NCI-H146 treated with DMSO at 0.1 percent for 48 hours (cell line): ENCODE measurements at regions not wholly inside any gene's neighbourhood (a gene's known extent, or its start where the extent isn't known, plus 50 kb on each side); places are given as distances from the start of the nearest gene placed in this dataset.
"Not testable (repeated sequence)": the region's sequence is repeated elsewhere in the genome, so short reads cannot be mapped to it uniquely, and the experiment has no call there.

Experiments used
- DNase-seq: peaks from one replicate; lab custom pipeline; 2025; ENCODE audit not compliant: unreplicated experiment; lab: John Stamatoyannopoulos, UW

- no peak for DNase-seq
Observed at GRCh38 chr6:106855117-106855516, 119.4 kb downstream of the CD24 start.

- DNase-seq = no peak
Observed at GRCh38 chr6:106849676-106850332, 124.7 kb downstream of the CD24 start.

GRCh38 chr6:106849120-106849519, 125.4 kb downstream of the CD24 start:
- no peak for DNase-seq

GRCh38 chr6:106847116-106847515, 127.4 kb downstream of the CD24 start:
- DNase-seq = no peak

GRCh38 chr6:106844930-106845329, 129.6 kb downstream of the CD24 start:
- DNase-seq = no peak

- DNase-seq = no peak
Observed at GRCh38 chr6:106832766-106833510, 141.6 kb downstream of the CD24 start.

- no peak for DNase-seq
Observed at GRCh38 chr6:106830930-106831329, 143.6 kb downstream of the CD24 start.

- no peak for DNase-seq
Observed at GRCh38 chr6:106829451-106829850, 145.1 kb downstream of the CD24 start.

GRCh38 chr6:106827081-106827480, 147.4 kb downstream of the CD24 start:
- DNase-seq = no peak

- no peak for DNase-seq
Observed at GRCh38 chr6:106825156-106825555, 149.4 kb downstream of the CD24 start.

GRCh38 chr6:106823732-106824351, 150.7 kb downstream of the CD24 start:
- DNase-seq = no peak

- no peak for DNase-seq
Observed at GRCh38 chr6:106823058-106823457, 151.5 kb downstream of the CD24 start.

GRCh38 chr6:106820412-106820852, 154.1 kb downstream of the CD24 start:
- DNase-seq = peak; percentile 2

- no peak for DNase-seq
Observed at GRCh38 chr6:106811088-106811686, 163.3 kb downstream of the CD24 start.

GRCh38 chr6:106808758-106809157, 165.8 kb downstream of the CD24 start:
- DNase-seq = no peak

- no peak for DNase-seq
Observed at GRCh38 chr6:106807947-106808611, 166.4 kb downstream of the CD24 start.

- DNase-seq = not testable (repeated sequence)
Observed at GRCh38 chr6:106806253-106806652, 168.3 kb downstream of the CD24 start.

- DNase-seq = no peak
Observed at GRCh38 chr6:106805771-106806170, 168.8 kb downstream of the CD24 start.

GRCh38 chr6:106804346-106805335, 169.9 kb downstream of the CD24 start:
- DNase-seq = no peak

GRCh38 chr6:106803188-106803587, 171.3 kb downstream of the CD24 start:
- DNase-seq = no peak
